ENCODE measurements at regions not wholly inside any gene's neighbourhood (a gene's known extent, or its start where the extent isn't known, plus 50 kb on each side); places are given as distances from the start of the nearest gene placed in this dataset.

- no peak for DNase-seq
These were observed 97.5 kb upstream of the STAC start for GRCh38 chr3:36282766-36283165.

GRCh38 chr3:36295296-36295695, 85.0 kb upstream of the STAC start:
- DNase-seq, result no peak

GRCh38 chr3:36297195-36297594, 83.1 kb upstream of the STAC start:
- no peak for DNase-seq

GRCh38 chr3:36298188-36298587, 82.1 kb upstream of the STAC start:
- no peak for DNase-seq

- no peak for DNase-seq
These were observed 78.2 kb upstream of the STAC start for GRCh38 chr3:36302158-36302509.

GRCh38 chr3:36302626-36303025, 77.7 kb upstream of the STAC start:
- no peak for DNase-seq

GRCh38 chr3:36303286-36303685, 77.0 kb upstream of the STAC start:
- DNase-seq, result no peak

- no peak for DNase-seq
These were observed 74.3 kb upstream of the STAC start for GRCh38 chr3:36305929-36306520.

- no peak for DNase-seq
These were observed 71.2 kb upstream of the STAC start for GRCh38 chr3:36309092-36309491.

GRCh38 chr3:36312351-36312750, 68.0 kb upstream of the STAC start:
- no peak for DNase-seq

- no peak for DNase-seq
These were observed 62.4 kb upstream of the STAC start for GRCh38 chr3:36317915-36318314.

- peak; percentile 8 for DNase-seq
These were observed 61.6 kb upstream of the STAC start for GRCh38 chr3:36318621-36319200.

- DNase-seq, result peak; percentile 20
These were observed 60.6 kb upstream of the STAC start for GRCh38 chr3:36319680-36320079.

Data from tongue (tissue), 1 donor.